IMR-90 (cell line): ENCODE measurements at regions not wholly inside any gene's neighbourhood (a gene's known extent, or its start where the extent isn't known, plus 50 kb on each side); places are given as distances from the start of the nearest gene placed in this dataset.

Experiments
- ATAC-seq: fragments of 200-7000 bp; cut with Tn5 transposase; 2 replicates; pipeline ENCODE4 v1.9.1; 2020; ENCODE audit warnings: low read depth, mild to moderate bottlenecking, moderate library complexity
- BruUV-seq: library from RNA; stranded (reverse); fragments of 400-500 nt; replicated peaks from 2 replicates; lab custom pipeline; 2021; lab: Mats Ljungman, UMichigan
- CTCF ChIA-PET: fragments of 300-600 bp; formaldehyde crosslinking; extraction: SDS; loops from one replicate; lab custom pipeline; 2021; ENCODE audit warnings: antibody characterized with exemption; lab: Yijun Ruan, JAX
- POLR2A ChIA-PET: fragments of 300-600 bp; sonication (Branson Sonifier 250); formaldehyde crosslinking; loops from one replicate; lab custom pipeline; 2022; ENCODE audit warnings: antibody characterized with exemption; ENCODE audit not compliant: unreplicated experiment; lab: Charles Lee
- DNase-seq: peaks from one replicate; pipeline ENCODE4 v3.0.0; 2013
- H2AFZ ChIP-seq: replicated peaks from 2 replicates; pipeline ENCODE3; 2013; ENCODE audit warnings: low read length, mild to moderate bottlenecking; ENCODE audit not compliant: poor library complexity
- H2AK5ac ChIP-seq: 2 replicates; pipeline ENCODE4 v1.6.1; 2013; ENCODE audit warnings: low read depth, low read length, inconsistent platforms
- H2AK9ac ChIP-seq: replicated peaks from 2 replicates; pipeline ENCODE3; 2013; ENCODE audit warnings: mild to moderate bottlenecking, low read depth, low read length, moderate library complexity; ENCODE audit not compliant: poor library complexity
- H2BK120ac ChIP-seq: 2 replicates; pipeline ENCODE4 v1.6.1; 2013; ENCODE audit warnings: low read depth, low read length, inconsistent platforms
- H2BK15ac ChIP-seq: 3 replicates; pipeline ENCODE4 v1.6.1; 2013; ENCODE audit warnings: low read depth, low read length, inconsistent platforms
- H2BK20ac ChIP-seq: 2 replicates; pipeline ENCODE4 v1.6.1; 2013; ENCODE audit warnings: low read depth, mild to moderate bottlenecking, inconsistent platforms, low read length, moderate library complexity
- H2BK5ac ChIP-seq: 2 replicates; pipeline ENCODE4 v1.6.1; 2013; ENCODE audit warnings: mild to moderate bottlenecking, low read depth, low read length, inconsistent platforms; ENCODE audit not compliant: poor library complexity, severe bottlenecking
- H3K14ac ChIP-seq: replicated peaks from 2 replicates; pipeline ENCODE4 v1.6.1; 2013; ENCODE audit warnings: low read depth, low read length, inconsistent platforms
- H3K18ac ChIP-seq: 2 replicates; pipeline ENCODE4 v1.6.1; 2013; ENCODE audit warnings: low read depth, low read length, control low read depth
- H3K23ac ChIP-seq: 2 replicates; pipeline ENCODE4 v1.6.1; 2013; ENCODE audit warnings: low read depth, low read length, inconsistent platforms
- H3K27ac ChIP-seq: 2 replicates; pipeline ENCODE4 v1.5.1; 2013; ENCODE audit warnings: mild to moderate bottlenecking, control low read depth, low read length; ENCODE audit not compliant: insufficient read depth
- H3K27me3 ChIP-seq: 2 replicates; pipeline ENCODE4 v1.6.1; 2013; ENCODE audit warnings: low read length; ENCODE audit not compliant: control insufficient read depth, insufficient read depth
- H3K36me3 ChIP-seq: 2 replicates; pipeline ENCODE4 v1.6.1; 2013; ENCODE audit warnings: low read length, mixed read lengths; ENCODE audit not compliant: control insufficient read depth, insufficient read depth
- H3K4ac ChIP-seq: 2 replicates; pipeline ENCODE4 v1.6.1; 2013; ENCODE audit warnings: low read depth, low read length, inconsistent platforms
- H3K4me1 ChIP-seq: 2 replicates; pipeline ENCODE4 v1.6.1; 2013; ENCODE audit warnings: low read length, mixed read lengths; ENCODE audit not compliant: control insufficient read depth, insufficient read depth
- H3K4me2 ChIP-seq: 2 replicates; pipeline ENCODE4 v1.6.1; 2013; ENCODE audit warnings: low read depth, mild to moderate bottlenecking, control low read depth, low read length, moderate library complexity
- H3K4me3 ChIP-seq: 2 replicates; pipeline ENCODE4 v1.5.1; 2013; ENCODE audit warnings: low read depth, mild to moderate bottlenecking, control low read depth, low read length, moderate library complexity; ENCODE audit not compliant: insufficient read depth
- H3K56ac ChIP-seq: 2 replicates; pipeline ENCODE4 v1.6.1; 2013; ENCODE audit warnings: low read length, inconsistent platforms; ENCODE audit not compliant: insufficient read depth; ENCODE audit errors: extremely low read depth
- H3K79me1 ChIP-seq, 2 experiments: 2 replicates each; pipeline ENCODE4 v1.6.1; 2013; ENCODE audit warnings: low read length in 2 of 2, inconsistent platforms in 1 of 2, low read depth in 1 of 2
- H3K9ac ChIP-seq: 2 replicates; pipeline ENCODE4 v1.6.1; 2013; ENCODE audit warnings: low read depth, low read length, control low read depth
- H3K9me1 ChIP-seq: 2 replicates; pipeline ENCODE4 v1.6.1; 2013; ENCODE audit warnings: low read length, inconsistent platforms; ENCODE audit not compliant: insufficient read depth
- H3K9me3 ChIP-seq: 2 replicates; pipeline ENCODE4 v1.6.1; 2013; ENCODE audit warnings: low read length; ENCODE audit not compliant: control insufficient read depth, insufficient read depth
- H4K20me1 ChIP-seq: 2 replicates; pipeline ENCODE4 v1.6.1; 2013; ENCODE audit warnings: low read length, inconsistent platforms; ENCODE audit not compliant: insufficient read depth
- H4K5ac ChIP-seq: 2 replicates; pipeline ENCODE4 v1.6.1; 2013; ENCODE audit warnings: mild to moderate bottlenecking, low read depth, low read length, control low read depth
- H4K8ac ChIP-seq, 2 experiments: 2 replicates each; pipeline ENCODE4 v1.6.1; 2013; ENCODE audit warnings: low read depth in 2 of 2, low read length in 2 of 2, control low read depth in 1 of 2, inconsistent platforms in 1 of 2
- H4K91ac ChIP-seq: 2 replicates; pipeline ENCODE4 v1.6.1; 2013; ENCODE audit warnings: low read depth, low read length, inconsistent platforms; ENCODE audit not compliant: insufficient read depth
- BHLHE40 ChIP-seq: fragments of 150-350 bp; IDR thresholded peaks from 2 replicates; pipeline ENCODE4 v1.6.1; 2016; ENCODE audit warnings: mild to moderate bottlenecking, low read depth, low read length
- CEBPB ChIP-seq: IDR thresholded peaks from 2 replicates; pipeline ENCODE4 v1.6.1; 2012; ENCODE audit warnings: low read depth, low read length, improper control_type of control experiment
- CHD1 ChIP-seq: IDR thresholded peaks from 2 replicates; pipeline ENCODE4 v1.6.1; 2012; ENCODE audit warnings: low read depth, low read length, improper control_type of control experiment
- FOS ChIP-seq: fragments of 150-350 bp; IDR thresholded peaks from 2 replicates; pipeline ENCODE4 v1.6.1; 2016; ENCODE audit warnings: low read depth, low read length
- MAFK ChIP-seq: IDR thresholded peaks from 2 replicates; pipeline ENCODE4 v1.6.1; 2012; ENCODE audit warnings: low read depth, low read length, improper control_type of control experiment
- MAZ ChIP-seq: IDR thresholded peaks from 2 replicates; pipeline ENCODE4 v1.6.1; 2012; ENCODE audit warnings: low read depth, mild to moderate bottlenecking, low read length, improper control_type of control experiment, moderate library complexity, borderline replicate concordance
- MXI1 ChIP-seq: IDR thresholded peaks from 2 replicates; pipeline ENCODE4 v1.6.1; 2012; ENCODE audit warnings: low read depth, mild to moderate bottlenecking, low read length, moderate library complexity, borderline replicate concordance
- NFE2L2 ChIP-seq: fragments of 150-350 bp; IDR thresholded peaks from 2 replicates; pipeline ENCODE4 v1.6.1; 2016; ENCODE audit warnings: low read depth, mild to moderate bottlenecking, low read length
- POLR2A ChIP-seq: IDR thresholded peaks from 2 replicates; pipeline ENCODE4 v1.6.1; 2012; ENCODE audit warnings: mild to moderate bottlenecking, low read depth, low read length
- RAD21 ChIP-seq: IDR thresholded peaks from 2 replicates; pipeline ENCODE4 v1.6.1; 2012; ENCODE audit warnings: low read length, improper control_type of control experiment
- RCOR1 ChIP-seq: IDR thresholded peaks from 2 replicates; pipeline ENCODE4 v1.6.1; 2012; ENCODE audit warnings: mild to moderate bottlenecking, low read length, improper control_type of control experiment; ENCODE audit not compliant: insufficient replicate concordance
- RFX5 ChIP-seq: IDR thresholded peaks from 2 replicates; pipeline ENCODE4 v1.8.0; 2012; ENCODE audit warnings: low read depth, mild to moderate bottlenecking, low read length, moderate library complexity
- SMC3 ChIP-seq: fragments of 150-350 bp; IDR thresholded peaks from 2 replicates; pipeline ENCODE4 v1.6.1; 2016; ENCODE audit warnings: low read depth, mild to moderate bottlenecking, antibody characterized with exemption, low read length, moderate library complexity
- WGBS, 2 experiments: methylation state at CpG; one replicate each; pipeline versions ENCODE4 v1.1.5 to v1.1.7; 2013; ENCODE audit warnings: missing lambda C conversion rate in 2 of 2; ENCODE audit not compliant: insufficient read length in 1 of 2; ENCODE audit errors: extremely low coverage in 2 of 2; 5-methylcytosine and 5-hydroxymethylcytosine counted together
- dilution Hi-C: fragments of 300-500 bp; cut with HindIII; formaldehyde crosslinking; loops from one replicate; pipeline ENCODE4 v1.14.3; 2018; ENCODE audit warnings: low sequenced_read_pairs; ENCODE audit not compliant: unreplicated experiment
- in situ Hi-C: fragments of 300-500 bp; cut with MboI; formaldehyde crosslinking; loops from 3 replicates; pipeline ENCODE4 v1.14.3; 2019; ENCODE audit warnings: low sequenced_read_pairs, inconsistent platforms, mixed read lengths
- intact Hi-C: fragments of 100-400 bp; cut with micrococcal nuclease; formaldehyde crosslinking; loops from 2 replicates; pipeline ENCODE4 v1.10.0; 2022
- TF ChIP-seq, protein P1 (sequence below): fragments of 150-350 bp; IDR thresholded peaks from 2 replicates; pipeline ENCODE4 v1.6.1; 2016; ENCODE audit warnings: low read depth, mild to moderate bottlenecking, low read length, moderate library complexity, borderline replicate concordance
- TF ChIP-seq, protein P2 (sequence below): fragments of 150-350 bp; IDR thresholded peaks from 2 replicates; pipeline ENCODE4 v1.6.1; 2017; ENCODE audit warnings: mild to moderate bottlenecking, antibody characterized with exemption, low read length, low read depth
- TF ChIP-seq, protein P3 (sequence below): conservative IDR thresholded peaks from 2 replicates; pipeline ENCODE4 v1.5.1; 2012; ENCODE audit warnings: mild to moderate bottlenecking, low read depth, low read length, improper control_type of control experiment

DNA sequence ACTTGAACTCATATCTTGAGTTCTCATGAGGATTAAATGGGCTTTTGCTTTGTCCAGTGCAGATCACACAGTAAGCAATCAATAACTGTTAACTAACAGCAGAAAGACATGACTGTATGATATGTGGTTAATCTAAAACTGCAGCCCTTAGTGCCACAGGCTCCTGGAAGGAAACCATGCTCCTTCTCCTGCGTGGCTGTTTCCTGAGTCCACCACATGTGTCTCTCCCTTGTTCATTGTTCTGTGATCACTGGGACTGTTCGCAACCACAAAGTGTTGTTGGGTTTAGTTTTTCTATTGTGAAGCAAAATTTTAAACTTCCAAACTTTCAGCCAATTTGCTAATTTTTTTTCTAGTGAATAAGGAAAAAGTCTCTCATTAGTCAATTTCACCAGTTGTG, 130.9 kb upstream of the PTPRM start:
- H2AK5ac ChIP-seq = no peak overlapping the region
- H3K9ac ChIP-seq = no peak overlapping the region
- in situ Hi-C loops (no loop called here), dilution Hi-C loops (no loop called here), intact Hi-C loops (no loop called here)
- no peaks in the 10 kb centered on the region for H3K79me1 ChIP-seq
- no peak overlapping the region for H3K23ac ChIP-seq
- no peak overlapping the region for H2AK9ac ChIP-seq
- no peak for ATAC-seq
- no peak overlapping the region for H4K8ac ChIP-seq
- no peak overlapping the region for H2BK5ac ChIP-seq
- H3K9me1 ChIP-seq = no peaks in the 10 kb centered on the region
- no peak overlapping the region for H2BK15ac ChIP-seq
- ChIA-PET CTCF (interaction anchor here (0.7 kb wide), 1 partner anchor 1231 kb away, joined by 6 read pairs; no protein-coding TSS in a partner anchor), POLR2A (no interaction called here)
- H3K36me3 ChIP-seq = no peaks in the 10 kb centered on the region
- TF ChIP-seq RAD21 (no peak), SMC3 (no peak), NFE2L2 (no peak), CHD1 (no peak), BHLHE40 (no peak), POLR2A (no peak), RFX5 (no peak), CEBPB (no peak), MAFK (no peak), FOS (no peak), MXI1 (no peak), RCOR1 (no peak), MAZ (no peak)
- TF ChIP-seq, protein P1, sequence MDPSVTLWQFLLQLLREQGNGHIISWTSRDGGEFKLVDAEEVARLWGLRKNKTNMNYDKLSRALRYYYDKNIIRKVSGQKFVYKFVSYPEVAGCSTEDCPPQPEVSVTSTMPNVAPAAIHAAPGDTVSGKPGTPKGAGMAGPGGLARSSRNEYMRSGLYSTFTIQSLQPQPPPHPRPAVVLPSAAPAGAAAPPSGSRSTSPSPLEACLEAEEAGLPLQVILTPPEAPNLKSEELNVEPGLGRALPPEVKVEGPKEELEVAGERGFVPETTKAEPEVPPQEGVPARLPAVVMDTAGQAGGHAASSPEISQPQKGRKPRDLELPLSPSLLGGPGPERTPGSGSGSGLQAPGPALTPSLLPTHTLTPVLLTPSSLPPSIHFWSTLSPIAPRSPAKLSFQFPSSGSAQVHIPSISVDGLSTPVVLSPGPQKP = no peak
- TF ChIP-seq, protein P2, sequence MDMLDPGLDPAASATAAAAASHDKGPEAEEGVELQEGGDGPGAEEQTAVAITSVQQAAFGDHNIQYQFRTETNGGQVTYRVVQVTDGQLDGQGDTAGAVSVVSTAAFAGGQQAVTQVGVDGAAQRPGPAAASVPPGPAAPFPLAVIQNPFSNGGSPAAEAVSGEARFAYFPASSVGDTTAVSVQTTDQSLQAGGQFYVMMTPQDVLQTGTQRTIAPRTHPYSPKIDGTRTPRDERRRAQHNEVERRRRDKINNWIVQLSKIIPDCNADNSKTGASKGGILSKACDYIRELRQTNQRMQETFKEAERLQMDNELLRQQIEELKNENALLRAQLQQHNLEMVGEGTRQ = no peak
- TF ChIP-seq, protein P3, sequence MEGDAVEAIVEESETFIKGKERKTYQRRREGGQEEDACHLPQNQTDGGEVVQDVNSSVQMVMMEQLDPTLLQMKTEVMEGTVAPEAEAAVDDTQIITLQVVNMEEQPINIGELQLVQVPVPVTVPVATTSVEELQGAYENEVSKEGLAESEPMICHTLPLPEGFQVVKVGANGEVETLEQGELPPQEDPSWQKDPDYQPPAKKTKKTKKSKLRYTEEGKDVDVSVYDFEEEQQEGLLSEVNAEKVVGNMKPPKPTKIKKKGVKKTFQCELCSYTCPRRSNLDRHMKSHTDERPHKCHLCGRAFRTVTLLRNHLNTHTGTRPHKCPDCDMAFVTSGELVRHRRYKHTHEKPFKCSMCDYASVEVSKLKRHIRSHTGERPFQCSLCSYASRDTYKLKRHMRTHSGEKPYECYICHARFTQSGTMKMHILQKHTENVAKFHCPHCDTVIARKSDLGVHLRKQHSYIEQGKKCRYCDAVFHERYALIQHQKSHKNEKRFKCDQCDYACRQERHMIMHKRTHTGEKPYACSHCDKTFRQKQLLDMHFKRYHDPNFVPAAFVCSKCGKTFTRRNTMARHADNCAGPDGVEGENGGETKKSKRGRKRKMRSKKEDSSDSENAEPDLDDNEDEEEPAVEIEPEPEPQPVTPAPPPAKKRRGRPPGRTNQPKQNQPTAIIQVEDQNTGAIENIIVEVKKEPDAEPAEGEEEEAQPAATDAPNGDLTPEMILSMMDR = no peak
- WGBS, 2 experiments = no CpG with 5 or more reads among the region's 2 CpGs
- no peak overlapping the region for H3K56ac ChIP-seq
- H2AFZ ChIP-seq = no peak overlapping the region
- H3K4me1 ChIP-seq = no peaks in the 10 kb centered on the region
- H3K18ac ChIP-seq = no peak overlapping the region
- H4K5ac ChIP-seq = no peak overlapping the region
- no peak overlapping the region for H3K4me2 ChIP-seq
- no peak overlapping the region for H2BK20ac ChIP-seq
- no peak overlapping the region for H3K4ac ChIP-seq
- no peak overlapping the region for H3K14ac ChIP-seq
- no peak overlapping the region for H4K91ac ChIP-seq
- no peak overlapping the region for H2BK120ac ChIP-seq
- no peaks in the 10 kb centered on the region for H4K20me1 ChIP-seq
- no TSS peak for BruUV-seq
- H3K27ac ChIP-seq = no peak overlapping the region
- no peaks in the 10 kb centered on the region for H3K9me3 ChIP-seq
- H3K27me3 ChIP-seq = no peaks in the 10 kb centered on the region
- no peak for DNase-seq
- no peak overlapping the region for H3K4me3 ChIP-seq
